H9 (cell line): ENCODE measurements at regions not wholly inside any gene's neighbourhood (a gene's known extent, or its start where the extent isn't known, plus 50 kb on each side); places are given as distances from the start of the nearest gene placed in this dataset.

Source experiments
- DNase-seq: peaks from one replicate; pipeline ENCODE4 v3.0.0-alpha.2; 2017
- H2AFZ ChIP-seq: one replicate; pipeline ENCODE4 v1.6.1; 2013; ENCODE audit warnings: mild to moderate bottlenecking, low read length, control low read depth, moderate library complexity
- H2AK5ac ChIP-seq: 2 replicates; pipeline ENCODE4 v1.6.1; 2013; ENCODE audit warnings: low read length, control low read depth, mixed read lengths; ENCODE audit not compliant: insufficient read length
- H2BK120ac ChIP-seq: one replicate; pipeline ENCODE4 v1.6.1; 2013; ENCODE audit warnings: low read depth, mild to moderate bottlenecking, low read length, control low read depth, inconsistent platforms; ENCODE audit not compliant: poor library complexity, severe bottlenecking
- H2BK12ac ChIP-seq: 2 replicates; pipeline ENCODE4 v1.6.1; 2013; ENCODE audit warnings: low read length, control low read depth, mixed read lengths, low read depth; ENCODE audit not compliant: insufficient read length
- H2BK15ac ChIP-seq: 2 replicates; pipeline ENCODE4 v1.6.1; 2013; ENCODE audit warnings: low read depth, low read length, control low read depth
- H2BK20ac ChIP-seq: one replicate; pipeline ENCODE4 v1.6.1; 2013; ENCODE audit warnings: low read depth, mild to moderate bottlenecking, low read length, control low read depth, inconsistent platforms; ENCODE audit not compliant: poor library complexity, severe bottlenecking
- H2BK5ac ChIP-seq: 2 replicates; pipeline ENCODE4 v1.6.1; 2013; ENCODE audit warnings: low read length, control low read depth, mixed read lengths; ENCODE audit not compliant: insufficient read length
- H3K14ac ChIP-seq: 2 replicates; pipeline ENCODE4 v1.6.1; 2013; ENCODE audit warnings: low read length, control low read depth; ENCODE audit not compliant: insufficient read depth
- H3K18ac ChIP-seq: 2 replicates; pipeline ENCODE4 v1.6.1; 2013; ENCODE audit warnings: low read depth, mild to moderate bottlenecking, mixed read lengths, low read length, control low read depth; ENCODE audit not compliant: insufficient read length
- H3K23ac ChIP-seq: 2 replicates; pipeline ENCODE4 v1.6.1; 2013; ENCODE audit warnings: low read length, control low read depth, mixed read lengths, low read depth; ENCODE audit not compliant: insufficient read length
- H3K23me2 ChIP-seq: 2 replicates; pipeline ENCODE4 v1.6.1; 2013; ENCODE audit warnings: low read depth, mild to moderate bottlenecking, mixed read lengths, low read length, control low read depth; ENCODE audit not compliant: insufficient read length, poor library complexity, severe bottlenecking
- H3K27ac ChIP-seq: 2 replicates; pipeline ENCODE4 v1.5.1; 2013; ENCODE audit warnings: low read length, control low read depth, mixed read lengths, low read depth; ENCODE audit not compliant: insufficient read length
- H3K27me3 ChIP-seq: 2 replicates; pipeline ENCODE4 v1.6.1; 2013; ENCODE audit warnings: low read length, control low read depth, inconsistent platforms; ENCODE audit not compliant: insufficient read depth
- H3K4ac ChIP-seq: 2 replicates; pipeline ENCODE4 v1.6.1; 2013; ENCODE audit warnings: low read depth, mild to moderate bottlenecking, control low read depth, inconsistent platforms, low read length, moderate library complexity
- H3K4me1 ChIP-seq: 2 replicates; pipeline ENCODE4 v1.6.1; 2013; ENCODE audit warnings: low read length, control low read depth, inconsistent platforms; ENCODE audit not compliant: insufficient read depth
- H3K4me2 ChIP-seq: 2 replicates; pipeline ENCODE4 v1.6.1; 2013; ENCODE audit warnings: low read length, control low read depth, mixed read lengths; ENCODE audit not compliant: insufficient read length, insufficient read depth
- H3K56ac ChIP-seq: 2 replicates; pipeline ENCODE4 v1.6.1; 2013; ENCODE audit warnings: low read depth, mild to moderate bottlenecking, mixed read lengths, low read length, control low read depth; ENCODE audit not compliant: insufficient read length
- H3K79me1 ChIP-seq: 2 replicates; pipeline ENCODE4 v1.6.1; 2013; ENCODE audit warnings: low read depth, mild to moderate bottlenecking, moderate library complexity, low read length, control low read depth, inconsistent platforms; ENCODE audit not compliant: insufficient read depth, poor library complexity, severe bottlenecking
- H3K79me2 ChIP-seq: 2 replicates; pipeline ENCODE4 v1.6.1; 2013; ENCODE audit warnings: low read length, control low read depth, inconsistent platforms; ENCODE audit not compliant: insufficient read depth
- H3K9ac ChIP-seq: 2 replicates; pipeline ENCODE4 v1.6.1; 2013; ENCODE audit warnings: low read length, control low read depth, mixed read lengths; ENCODE audit not compliant: insufficient read length; ENCODE audit errors: extremely low read depth
- H3K9me3 ChIP-seq: one replicate; pipeline ENCODE4 v1.6.1; 2013; ENCODE audit warnings: low read depth, low read length, inconsistent platforms; ENCODE audit not compliant: control insufficient read depth
- H3T11ph ChIP-seq: one replicate; pipeline ENCODE4 v1.6.1; 2013; ENCODE audit warnings: mild to moderate bottlenecking, low read length, control low read depth, inconsistent platforms
- H4K20me1 ChIP-seq: one replicate; pipeline ENCODE4 v1.6.1; 2013; ENCODE audit not compliant: control insufficient read depth, insufficient read length, insufficient read depth
- H4K5ac ChIP-seq: 2 replicates; pipeline ENCODE4 v1.6.1; 2013; ENCODE audit warnings: low read depth, mild to moderate bottlenecking, mixed read lengths, low read length, control low read depth; ENCODE audit not compliant: insufficient read length
- H4K8ac ChIP-seq: replicated peaks from 2 replicates; pipeline ENCODE4 v1.6.1; 2013; ENCODE audit warnings: low read length, control low read depth, mixed read lengths, low read depth; ENCODE audit not compliant: insufficient read length
- H4K91ac ChIP-seq: 2 replicates; pipeline ENCODE4 v1.6.1; 2013; ENCODE audit warnings: low read depth, mild to moderate bottlenecking, moderate library complexity, mixed read lengths, low read length, control low read depth; ENCODE audit not compliant: insufficient read length
- H3K27ac Mint-ChIP-seq, 3 experiments: 2 replicates in 2 of 3; 3 replicates in 1 of 3; pipeline ENCODE4 v1.8.0; 2020 to 2021; ENCODE audit warnings: mixed read lengths in 3 of 3, mild to moderate bottlenecking in 1 of 3, moderate library complexity in 1 of 3
- H3K27me3 Mint-ChIP-seq: 2 replicates; pipeline ENCODE4 v1.8.0; 2021; ENCODE audit warnings: low read depth, mild to moderate bottlenecking, moderate library complexity, mixed read lengths
- H3K36me3 Mint-ChIP-seq, 3 experiments: 2 replicates in 2 of 3; 3 replicates in 1 of 3; pipeline ENCODE4 v1.8.0; 2020 to 2021; ENCODE audit warnings: low read depth in 3 of 3, mixed read lengths in 3 of 3; ENCODE audit not compliant: insufficient read depth in 1 of 3
- H3K4me1 Mint-ChIP-seq, 2 experiments: 2 replicates each; pipeline ENCODE4 v1.8.0; 2020; ENCODE audit warnings: mixed read lengths in 2 of 2
- H3K4me3 Mint-ChIP-seq, 2 experiments: 2 replicates in 1 of 2; 3 replicates in 1 of 2; pipeline ENCODE4 v1.8.0; 2020 to 2021; ENCODE audit warnings: mild to moderate bottlenecking in 2 of 2, mixed read lengths in 2 of 2, moderate library complexity in 1 of 2
- H3K9me3 Mint-ChIP-seq, 2 experiments: 2 replicates in 1 of 2; 3 replicates in 1 of 2; pipeline ENCODE4 v1.8.0; 2020; ENCODE audit warnings: mild to moderate bottlenecking in 2 of 2, mixed read lengths in 2 of 2, moderate library complexity in 1 of 2
- CTCF ChIP-seq: fragments of 200-600 bp; sonication (generic); conservative IDR thresholded peaks from 3 replicates; pipeline ENCODE4 v1.8.0; 2021; ENCODE audit warnings: antibody characterized with exemption, mild to moderate bottlenecking
- WGBS: extraction: QIAGEN DNeasy Blood & Tissue Kit; methylation state at CpG from one replicate; pipeline ENCODE4 v1.1.7; 2013; ENCODE audit warnings: missing lambda C conversion rate, low lambda C conversion rate, mixed read lengths; ENCODE audit not compliant: insufficient read length; ENCODE audit errors: extremely low coverage; 5-methylcytosine and 5-hydroxymethylcytosine counted together

GRCh38 chr6:18963439-18963838 is 576.3 kb downstream of the RNF144B start:
- Histone ChIP-seq H3K27ac (no peak overlapping the region), H3K79me1 (no peaks in the 10 kb centered on the region), H2BK5ac (no peak overlapping the region), H2BK15ac (no peak overlapping the region), H3K56ac (no peak overlapping the region), H3K23ac (no peak overlapping the region), H2BK12ac (no peak overlapping the region), H3K79me2 (no peaks in the 10 kb centered on the region), H2BK120ac (no peak overlapping the region), H3K14ac (no peak overlapping the region), H4K20me1 (no peaks in the 10 kb centered on the region), H3K9ac (no peak overlapping the region), H3K4me2 (no peak overlapping the region), H4K8ac (no peak overlapping the region), H3K18ac (no peak overlapping the region), H4K91ac (no peak overlapping the region), H3K4ac (no peak overlapping the region), H2BK20ac (no peak overlapping the region), H3K23me2 (no peaks in the 10 kb centered on the region), H2AK5ac (no peak overlapping the region), H4K5ac (no peak overlapping the region), H2AFZ (no peak overlapping the region), H3T11ph (no peak overlapping the region), H3K9me3 (no peaks in the 10 kb centered on the region), H3K4me1 (no peaks in the 10 kb centered on the region), H3K27me3 (no peaks in the 10 kb centered on the region)
- no peak overlapping the region for H3K4me3 Mint-ChIP-seq
- H3K4me1 Mint-ChIP-seq: no peaks in the 10 kb centered on the region
- DNase-seq: no peak
- TF ChIP-seq CTCF: no peak
- no peaks in the 10 kb centered on the region; a peak in 1 of 5 replicates for H3K9me3 Mint-ChIP-seq
- H3K27ac Mint-ChIP-seq: no peak overlapping the region
- H3K36me3 Mint-ChIP-seq: no peaks in the 10 kb centered on the region
- no CpG with 5 or more reads among the region's 3 CpGs for WGBS
- no peaks in the 10 kb centered on the region for H3K27me3 Mint-ChIP-seq
